GM23338 (cell line): ENCODE measurements at regions not wholly inside any gene's neighbourhood (a gene's known extent, or its start where the extent isn't known, plus 50 kb on each side); places are given as distances from the start of the nearest gene placed in this dataset.

Source experiments
- EZH2 ChIP-seq: fragments of 200-600 bp; sonication (generic); IDR thresholded peaks from one replicate; pipeline ENCODE4 v1.8.0; 2017; ENCODE audit warnings: antibody characterized with exemption, mild to moderate bottlenecking, low read depth; ENCODE audit not compliant: unreplicated experiment
- EZH2phosphoT487 ChIP-seq: fragments of 200-600 bp; sonication (generic); IDR thresholded peaks from one replicate; pipeline ENCODE4 v1.8.1; 2018; ENCODE audit warnings: antibody characterized with exemption; ENCODE audit not compliant: unreplicated experiment
- NANOG ChIP-seq: IDR thresholded peaks from 2 replicates; pipeline ENCODE4 v1.6.1; 2016; ENCODE audit warnings: antibody characterized with exemption, borderline replicate concordance
- POLR2AphosphoS5 ChIP-seq: IDR thresholded peaks from 2 replicates; pipeline ENCODE4 v1.6.1; 2016; ENCODE audit warnings: antibody characterized with exemption, low read depth
- ZNF331 ChIP-seq: fragments of 250-450 bp; sonication (Bioruptor Pico); IDR thresholded peaks from 2 replicates; pipeline ENCODE4 v1.5.0; 2020; ENCODE audit warnings: low read depth, mild to moderate bottlenecking, moderate library complexity
- TF ChIP-seq, protein P1 (sequence below), 2 experiments: fragments of 200-600 bp in 1 of 2; sonication (generic) in 1 of 2; conservative IDR thresholded peaks; 2 replicates each; pipeline versions ENCODE4 v1.5.1 to v1.6.1; 2016 to 2017; ENCODE audit warnings: antibody characterized with exemption in 2 of 2, low read depth in 2 of 2, mild to moderate bottlenecking in 2 of 2, moderate library complexity in 1 of 2

DNA sequence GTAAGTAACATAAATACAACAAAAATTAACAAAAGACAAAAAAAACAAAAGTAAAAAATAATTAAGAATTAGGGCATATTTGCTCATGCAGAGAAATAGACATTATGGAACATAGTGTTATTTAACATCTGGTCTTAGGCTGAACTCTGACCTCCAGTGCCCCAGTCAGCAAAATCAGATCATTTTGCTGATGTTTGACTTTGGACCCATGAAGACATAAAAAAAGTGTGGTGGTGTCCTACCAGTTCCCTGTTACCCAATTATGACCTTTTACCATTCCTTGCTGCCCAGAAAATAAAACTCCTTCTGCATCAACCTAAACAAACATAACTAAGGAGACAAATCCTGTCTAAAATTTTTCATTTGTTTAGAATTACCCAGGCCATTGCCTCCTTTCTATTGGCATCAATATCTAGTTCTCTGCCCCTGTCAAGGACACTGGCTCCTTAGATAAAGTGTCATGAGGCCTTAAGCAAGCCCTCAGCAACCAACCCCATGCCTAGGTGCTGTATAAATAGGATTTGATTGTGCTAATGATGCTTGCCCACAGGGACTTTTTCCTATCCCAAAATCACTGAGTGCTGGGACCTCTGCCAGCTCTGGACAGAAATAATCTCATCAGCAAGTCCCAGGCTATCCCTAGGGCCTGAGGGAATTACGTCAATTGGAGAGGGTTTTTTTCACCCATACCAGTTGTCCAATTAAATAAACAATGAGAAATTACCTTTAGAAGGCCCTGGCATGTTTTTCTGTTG lies 334.5 kb upstream of the UMPS start:
- TF ChIP-seq, protein P1, sequence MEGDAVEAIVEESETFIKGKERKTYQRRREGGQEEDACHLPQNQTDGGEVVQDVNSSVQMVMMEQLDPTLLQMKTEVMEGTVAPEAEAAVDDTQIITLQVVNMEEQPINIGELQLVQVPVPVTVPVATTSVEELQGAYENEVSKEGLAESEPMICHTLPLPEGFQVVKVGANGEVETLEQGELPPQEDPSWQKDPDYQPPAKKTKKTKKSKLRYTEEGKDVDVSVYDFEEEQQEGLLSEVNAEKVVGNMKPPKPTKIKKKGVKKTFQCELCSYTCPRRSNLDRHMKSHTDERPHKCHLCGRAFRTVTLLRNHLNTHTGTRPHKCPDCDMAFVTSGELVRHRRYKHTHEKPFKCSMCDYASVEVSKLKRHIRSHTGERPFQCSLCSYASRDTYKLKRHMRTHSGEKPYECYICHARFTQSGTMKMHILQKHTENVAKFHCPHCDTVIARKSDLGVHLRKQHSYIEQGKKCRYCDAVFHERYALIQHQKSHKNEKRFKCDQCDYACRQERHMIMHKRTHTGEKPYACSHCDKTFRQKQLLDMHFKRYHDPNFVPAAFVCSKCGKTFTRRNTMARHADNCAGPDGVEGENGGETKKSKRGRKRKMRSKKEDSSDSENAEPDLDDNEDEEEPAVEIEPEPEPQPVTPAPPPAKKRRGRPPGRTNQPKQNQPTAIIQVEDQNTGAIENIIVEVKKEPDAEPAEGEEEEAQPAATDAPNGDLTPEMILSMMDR (conservative IDR thresholded peaks at IDR 0.05; ENCODE audit: low read depth in 2 of 2), result no peak
- TF ChIP-seq EZH2 (no peak), EZH2phosphoT487 (no peak), POLR2AphosphoS5 (no peak), ZNF331 (CRISPR knock-in tag) (no peak), NANOG (no peak)
